ENCODE measurements at regions not wholly inside any gene's neighbourhood (a gene's known extent, or its start where the extent isn't known, plus 50 kb on each side); places are given as distances from the start of the nearest gene placed in this dataset.

GRCh38 chr2:209073151-209073550, 350.7 kb upstream of the MAP2 start:
- H3K9me3 ChIP-seq (ENCODE audit: low read length): no peaks in the 10 kb centered on the region
- no peaks in the 10 kb centered on the region for H3K36me3 ChIP-seq (ENCODE audit: insufficient read depth, low read length)
- no peaks in the 10 kb centered on the region for H3K27me3 ChIP-seq (ENCODE audit: insufficient read depth, low read depth, low read length)
- H3K4me3 ChIP-seq (ENCODE audit: low read length): no peak overlapping the region
- H3K9ac ChIP-seq (ENCODE audit: low read length): no peak overlapping the region
- H3K27ac ChIP-seq (ENCODE audit: low read length): no peak overlapping the region
- no peaks in the 10 kb centered on the region for H3K79me2 ChIP-seq (replicated peaks; ENCODE audit: insufficient read depth, low read length)
- H2AFZ ChIP-seq (ENCODE audit: low read depth, low read length): no peak overlapping the region
- TF ChIP-seq REST (IDR thresholded peaks at IDR 0.05; ENCODE audit: borderline replicate concordance): no peak
- no peak for TF ChIP-seq POLR2AphosphoS5 (IDR thresholded peaks at IDR 0.05)
- no peak for TF ChIP-seq CTCF (IDR thresholded peaks at IDR 0.05; ENCODE audit: poor library complexity, severe bottlenecking)
- no peak for TF ChIP-seq EZH2 (IDR thresholded peaks at IDR 0.05; ENCODE audit: borderline replicate concordance, insufficient read depth, low read length, poor library complexity, severe bottlenecking)
- no peak for TF ChIP-seq SMC3 (conservative IDR thresholded peaks at IDR 0.05; ENCODE audit: poor library complexity)
- no peak for TF ChIP-seq RAD21 (conservative IDR thresholded peaks at IDR 0.05)
- no peak for TF ChIP-seq TAF1 (IDR thresholded peaks at IDR 0.05; ENCODE audit: low read depth)
- TF ChIP-seq MXI1 (conservative IDR thresholded peaks at IDR 0.05; ENCODE audit: poor library complexity, severe bottlenecking): no peak
- TF ChIP-seq EP300 (conservative IDR thresholded peaks at IDR 0.05; ENCODE audit: poor library complexity, severe bottlenecking): no peak
- no peaks in the 10 kb centered on the region for H4K20me1 ChIP-seq (ENCODE audit: insufficient read depth)
- H3F3A ChIP-seq (ENCODE audit: insufficient read depth, low read length, poor library complexity, severe bottlenecking): no peaks in the 10 kb centered on the region
- H3K4me2 ChIP-seq (ENCODE audit: low read length): no peak overlapping the region
- H3K9me2 ChIP-seq (ENCODE audit: insufficient read depth, low read length): no peaks in the 10 kb centered on the region

- no peak overlapping the region for H3K9ac ChIP-seq (ENCODE audit: low read length)
- no peak overlapping the region for H3K4me3 ChIP-seq (ENCODE audit: low read length)
- TF ChIP-seq CTCF (IDR thresholded peaks at IDR 0.05; ENCODE audit: poor library complexity, severe bottlenecking) (no peak), RAD21 (conservative IDR thresholded peaks at IDR 0.05) (no peak), SMC3 (conservative IDR thresholded peaks at IDR 0.05; ENCODE audit: poor library complexity) (no peak), TAF1 (IDR thresholded peaks at IDR 0.05; ENCODE audit: low read depth) (no peak), POLR2AphosphoS5 (IDR thresholded peaks at IDR 0.05) (no peak), EP300 (conservative IDR thresholded peaks at IDR 0.05; ENCODE audit: poor library complexity, severe bottlenecking) (no peak), MXI1 (conservative IDR thresholded peaks at IDR 0.05; ENCODE audit: poor library complexity, severe bottlenecking) (no peak), REST (IDR thresholded peaks at IDR 0.05; ENCODE audit: borderline replicate concordance) (no peak), EZH2 (IDR thresholded peaks at IDR 0.05; ENCODE audit: borderline replicate concordance, insufficient read depth, low read length, poor library complexity, severe bottlenecking) (no peak)
- no peak overlapping the region for H3K4me2 ChIP-seq (ENCODE audit: low read length)
- no peaks in the 10 kb centered on the region for H3K9me2 ChIP-seq (ENCODE audit: insufficient read depth, low read length)
- no peaks in the 10 kb centered on the region for H3F3A ChIP-seq (ENCODE audit: insufficient read depth, low read length, poor library complexity, severe bottlenecking)
- H3K79me2 ChIP-seq (replicated peaks; ENCODE audit: insufficient read depth, low read length): no peaks in the 10 kb centered on the region
- H4K20me1 ChIP-seq (ENCODE audit: insufficient read depth): no peaks in the 10 kb centered on the region
- no peaks in the 10 kb centered on the region for H3K9me3 ChIP-seq (ENCODE audit: low read length)
- no peak overlapping the region for H2AFZ ChIP-seq (ENCODE audit: low read depth, low read length)
- no peak overlapping the region for H3K27ac ChIP-seq (ENCODE audit: low read length)
- H3K36me3 ChIP-seq (ENCODE audit: insufficient read depth, low read length): no peaks in the 10 kb centered on the region
- no peaks in the 10 kb centered on the region for H3K27me3 ChIP-seq (ENCODE audit: insufficient read depth, low read depth, low read length)
These were observed 349.1 kb upstream of the MAP2 start for GRCh38 chr2:209074711-209075110.
